HepG2 (cell line): ENCODE measurements at regions not wholly inside any gene's neighbourhood (a gene's known extent, or its start where the extent isn't known, plus 50 kb on each side); places are given as distances from the start of the nearest gene placed in this dataset.
"Not testable (repeated sequence)": the region's sequence is repeated elsewhere in the genome, so short reads cannot be mapped to it uniquely, and the experiment has no call there.

ENCODE experiments used
- ATAC-seq: fragments of 200-7000 bp; cut with Tn5 transposase; 3 replicates; pipeline ENCODE4 v1.9.1; 2020; ENCODE audit warnings: mild to moderate bottlenecking, moderate library complexity
- BruUV-seq: library from RNA; stranded (reverse); fragments of 400-500 nt; replicated peaks from 2 replicates; lab custom pipeline; 2021; lab: Mats Ljungman, UMichigan
- CTCF ChIA-PET: fragments of 300-600 bp; formaldehyde crosslinking; extraction: SDS; loops from one replicate; lab custom pipeline; 2021; ENCODE audit warnings: low total read pairs, inconsistent platforms, low intra/inter-chr PET ratio; lab: Yijun Ruan, JAX
- POLR2A ChIA-PET: fragments of 350-600 bp; sonication (Branson Sonifier 250); formaldehyde crosslinking; loops from one replicate; lab custom pipeline; 2020; ENCODE audit warnings: antibody characterized with exemption, inconsistent platforms; lab: Yijun Ruan, JAX
- DNase-seq: peaks from one replicate; pipeline ENCODE4 v3.0.0-alpha.2; 2015; ENCODE audit warnings: low spot score
- FAIRE-seq: peaks from 3 replicates; lab custom pipeline; 2011; peaks lifted over from hg19 to GRCh38; lab: Jason Lieb, UNC
- H2AFZ ChIP-seq: one replicate; pipeline ENCODE4 v1.6.1; 2011; ENCODE audit warnings: low read length, inconsistent platforms
- H3K27ac ChIP-seq: fragments of 300-600 bp; 3 replicates; pipeline ENCODE4 v1.8.0; 2011; ENCODE audit warnings: mixed run types, mild to moderate bottlenecking, mixed read lengths, low read length, inconsistent platforms; ENCODE audit not compliant: insufficient read depth; ENCODE audit errors: extremely low read length
- H3K27me3 ChIP-seq, 2 experiments: fragments of 200-600 bp in 1 of 2; 2 replicates in 1 of 2; 3 replicates in 1 of 2; pipeline versions ENCODE4 v1.6.0 to v1.8.0; 2011; ENCODE audit warnings: low read length in 2 of 2, mild to moderate bottlenecking in 2 of 2, moderate library complexity in 2 of 2, inconsistent platforms in 1 of 2; ENCODE audit not compliant: insufficient read depth in 2 of 2, control insufficient read depth in 1 of 2
- H3K36me3 ChIP-seq, 2 experiments: fragments of 200-600 bp in 1 of 2; replicated peaks in 1 of 2; 2 replicates in 1 of 2; 3 replicates in 1 of 2; pipeline versions ENCODE4 v1.5.1 to v1.8.0; 2011; ENCODE audit warnings: low read length in 2 of 2, inconsistent platforms in 1 of 2; ENCODE audit not compliant: insufficient read depth in 2 of 2, control insufficient read depth in 1 of 2
- H3K4me1 ChIP-seq: 2 replicates; pipeline ENCODE4 v1.5.1; 2012; ENCODE audit warnings: low read length, inconsistent platforms; ENCODE audit not compliant: insufficient read depth
- H3K4me2 ChIP-seq: 2 replicates; pipeline ENCODE4 v1.6.0; 2011; ENCODE audit warnings: low read depth, low read length, inconsistent platforms
- H3K4me3 ChIP-seq, 3 experiments: fragments of 200-600 bp in 1 of 3; sonication (generic), shearing (Covaris generic) in 1 of 3; replicated peaks in 1 of 3; 2 replicates each; pipeline ENCODE4 v1.5.1; 2011 to 2016; ENCODE audit warnings: low read length in 3 of 3, inconsistent platforms in 2 of 3, low read depth in 2 of 3, mild to moderate bottlenecking in 2 of 3, control low read depth in 1 of 3, mixed read lengths in 1 of 3; ENCODE audit not compliant: insufficient read depth in 1 of 3
- H3K79me2 ChIP-seq: one replicate; pipeline ENCODE4 v1.6.1; 2011; ENCODE audit warnings: low read length, inconsistent platforms; ENCODE audit not compliant: insufficient read depth
- H3K9ac ChIP-seq: 2 replicates; pipeline ENCODE4 v1.6.0; 2011; ENCODE audit warnings: mild to moderate bottlenecking, low read depth, low read length, inconsistent platforms; ENCODE audit not compliant: insufficient read depth
- H3K9me3 ChIP-seq: 2 replicates; pipeline ENCODE4 v1.5.1; 2012; ENCODE audit warnings: mild to moderate bottlenecking, low read length
- H4K20me1 ChIP-seq: 2 replicates; pipeline ENCODE4 v1.6.0; 2011; ENCODE audit warnings: inconsistent platforms, mild to moderate bottlenecking, low read length, moderate library complexity; ENCODE audit not compliant: insufficient read depth
- whole genome bisulfite sequencing: methylation state at CpG from one replicate; pipeline ENCODE4 v1.1.6; 2017; ENCODE audit warnings: low lambda C conversion rate; 5-methylcytosine and 5-hydroxymethylcytosine counted together
- in situ Hi-C: cut with HindIII; loops from 2 replicates; pipeline ENCODE4 v1.10.0; 2017; ENCODE audit warnings: low pct_unique_long_range_greater_than_20kb; ENCODE audit not compliant: extremely low pct_ligation_motif_present
- intact Hi-C: fragments of 100-400 bp; cut with micrococcal nuclease; formaldehyde crosslinking; loops from one replicate; pipeline ENCODE4 v1.10.0; 2022; ENCODE audit not compliant: unreplicated experiment

DNA sequence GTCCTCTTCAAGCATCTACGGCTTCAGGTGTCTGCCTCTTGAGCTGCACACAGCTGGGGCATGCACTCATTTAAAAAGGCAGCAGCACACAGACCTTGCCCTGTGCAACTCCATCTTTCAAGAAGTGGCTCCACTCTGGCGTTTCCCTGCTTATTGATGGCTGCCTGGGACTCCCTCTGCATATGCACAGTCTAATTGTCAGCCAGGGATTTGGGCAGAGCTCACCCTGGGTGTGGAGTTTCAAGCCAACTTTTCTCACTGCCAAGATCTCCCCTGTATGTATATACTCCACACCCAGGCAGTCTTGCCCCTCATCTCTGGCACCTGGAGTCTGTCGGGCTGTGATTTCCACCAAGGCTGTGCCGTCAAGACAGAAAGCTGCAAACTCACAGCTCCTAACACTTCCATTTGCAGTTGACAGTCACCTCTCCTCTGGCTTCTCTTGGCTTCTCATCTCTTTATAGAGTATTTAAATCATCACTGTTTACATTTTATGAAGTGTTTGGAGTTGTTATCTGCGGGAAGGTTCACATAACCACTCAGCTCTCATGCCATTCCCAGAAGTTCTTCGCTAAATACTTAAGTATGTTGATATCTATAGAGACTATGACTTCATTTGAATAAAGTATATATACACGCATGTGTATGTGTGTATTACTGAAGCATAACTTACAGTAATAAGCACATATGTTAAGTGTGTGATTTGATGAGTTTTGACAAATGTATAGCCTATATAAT lies 130.5 kb upstream of the ZNF469 start:
- ATAC-seq, CTCF ChIA-PET, FAIRE-seq, H3K4me3 ChIP-seq, H3K27me3 ChIP-seq, H4K20me1 ChIP-seq, DNase-seq, H3K9ac ChIP-seq, H3K36me3 ChIP-seq, H3K27ac ChIP-seq, H3K79me2 ChIP-seq, POLR2A ChIA-PET, BruUV-seq, intact Hi-C loops, H3K4me2 ChIP-seq, H3K9me3 ChIP-seq, H2AFZ ChIP-seq, in situ Hi-C loops, H3K4me1 ChIP-seq: not testable (repeated sequence)
- 5% methylated on average over 4 of the region's 7 CpGs for WGBS

DNA sequence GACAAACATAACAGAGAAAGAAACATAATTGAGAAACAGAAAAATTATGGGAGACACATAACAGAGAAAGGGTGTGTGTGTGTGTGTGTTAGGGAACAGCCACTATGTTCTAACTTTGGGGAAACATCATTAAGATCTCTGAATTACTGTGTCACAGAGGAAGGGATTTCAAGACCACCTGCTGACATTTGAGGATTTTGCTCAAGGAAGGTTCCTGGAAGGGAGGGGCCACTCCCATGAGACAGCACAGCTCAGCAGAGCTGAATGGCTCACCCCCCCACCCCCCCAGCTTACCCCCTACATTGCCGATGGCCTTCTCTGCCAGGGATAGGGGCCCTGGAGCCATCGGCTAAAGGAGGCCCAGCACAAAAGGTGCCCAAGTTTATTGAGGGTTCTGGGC lies 124.6 kb upstream of the ZNF469 start:
- H3K79me2 ChIP-seq, FAIRE-seq: not testable (repeated sequence)

DNA sequence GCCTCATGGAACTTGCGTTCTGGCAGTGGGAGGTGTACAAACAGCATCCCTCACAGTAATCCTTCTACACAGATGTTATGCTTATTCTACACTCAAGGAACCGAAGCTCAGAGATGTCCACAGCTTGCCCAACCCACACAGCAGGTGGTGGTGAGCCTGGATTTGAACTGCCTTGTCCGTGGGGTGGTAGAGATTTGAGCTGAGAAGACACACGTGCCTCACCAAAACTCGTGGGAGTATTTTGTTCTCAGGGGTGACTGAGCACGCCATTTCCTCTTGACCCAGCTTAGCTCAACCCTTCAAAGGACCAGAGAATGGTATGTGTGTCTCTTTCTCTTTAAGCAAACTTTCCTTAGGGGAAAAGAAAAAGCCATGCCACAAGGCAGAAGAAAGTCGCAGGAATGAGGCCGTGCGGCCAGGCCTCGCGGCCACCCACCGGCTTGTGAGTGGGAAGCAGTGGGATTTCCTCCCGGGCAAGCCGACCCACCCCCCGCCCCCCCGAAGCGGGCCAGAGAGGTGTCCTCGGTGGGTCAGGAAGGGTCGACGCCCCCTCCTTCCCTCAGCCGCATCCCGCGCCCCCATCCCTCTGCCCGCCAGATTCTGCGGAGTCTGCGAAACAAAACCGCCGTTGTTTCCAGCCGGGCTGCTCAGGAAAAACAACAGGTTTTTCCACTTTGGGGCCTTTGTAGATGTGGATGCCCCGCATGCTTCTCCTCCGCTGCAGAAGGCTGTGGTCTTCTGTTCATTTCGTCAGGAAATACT lies 123.8 kb upstream of the ZNF469 start:
- intact Hi-C loops, FAIRE-seq, H3K36me3 ChIP-seq, H3K9ac ChIP-seq, POLR2A ChIA-PET, H3K4me1 ChIP-seq, H2AFZ ChIP-seq, H4K20me1 ChIP-seq, BruUV-seq, H3K4me2 ChIP-seq, in situ Hi-C loops, ATAC-seq, DNase-seq, H3K4me3 ChIP-seq, H3K9me3 ChIP-seq, H3K27ac ChIP-seq, CTCF ChIA-PET, H3K79me2 ChIP-seq: not testable (repeated sequence)
- WGBS, result 62% methylated on average over 18 of the region's 32 CpGs
- H3K27me3 ChIP-seq, result peaks cover 3 to 26% of the 10 kb centered on the region in 2 experiments

More for the DNA sequence above, 124.6 kb upstream of the ZNF469 start:
- DNase-seq, H3K27ac ChIP-seq, H3K4me2 ChIP-seq, BruUV-seq, H3K9ac ChIP-seq, H3K9me3 ChIP-seq, POLR2A ChIA-PET, H3K36me3 ChIP-seq, H3K4me3 ChIP-seq, ATAC-seq, H2AFZ ChIP-seq, H4K20me1 ChIP-seq, CTCF ChIA-PET, in situ Hi-C loops, H3K4me1 ChIP-seq, intact Hi-C loops: not testable (repeated sequence)
- WGBS, result 5% methylated on average over 2 of the region's 2 CpGs
- peaks cover 2 to 24% of the 10 kb centered on the region in 2 experiments for H3K27me3 ChIP-seq

DNA sequence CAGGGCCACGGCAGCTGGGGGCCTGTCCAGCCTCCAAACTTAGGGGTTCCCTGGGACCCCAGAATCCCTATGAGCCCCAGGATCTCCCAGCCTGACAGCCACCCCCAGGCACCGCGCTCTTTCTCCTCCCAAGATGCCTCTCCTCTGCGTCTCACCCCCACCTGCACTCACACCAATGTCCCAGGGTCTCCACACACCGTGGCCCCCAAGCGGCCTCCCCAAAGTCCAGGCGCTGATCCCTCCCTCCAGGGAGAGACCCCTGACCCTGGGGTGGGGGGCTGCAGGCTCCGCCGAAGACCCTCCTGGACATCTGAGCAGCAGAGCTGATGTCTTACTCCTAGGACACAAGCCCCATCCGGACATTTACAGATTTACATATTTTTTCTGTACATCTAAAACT lies 123.2 kb upstream of the ZNF469 start:
- H3K4me1 ChIP-seq, BruUV-seq, intact Hi-C loops, H3K79me2 ChIP-seq, H4K20me1 ChIP-seq, H3K4me2 ChIP-seq, POLR2A ChIA-PET, ATAC-seq, H2AFZ ChIP-seq, H3K9ac ChIP-seq, H3K27ac ChIP-seq, DNase-seq, H3K4me3 ChIP-seq, CTCF ChIA-PET, H3K36me3 ChIP-seq, H3K9me3 ChIP-seq, in situ Hi-C loops, FAIRE-seq: not testable (repeated sequence)
- WGBS, result 37% methylated on average over 10 of the region's 10 CpGs
- H3K27me3 ChIP-seq, result peaks cover 3 to 26% of the 10 kb centered on the region in 2 experiments
